Stimulated activated CD4-positive, alpha-beta T cell treated with anti-CD3 and anti-CD28 coated beads, Interleukin-12 subunit alpha, Interleukin-12 subunit beta, amount 100 ng/mL, for 24 hours (primary cell): ENCODE measurements at regions not wholly inside any gene's neighbourhood (a gene's known extent, or its start where the extent isn't known, plus 50 kb on each side); places are given as distances from the start of the nearest gene placed in this dataset.

Source experiments
- DNase-seq, 2 experiments: peaks; one replicate each; pipeline ENCODE4 v3.0.0-alpha.2; 2020; ENCODE audit warnings: low read depth in 2 of 2

DNA sequence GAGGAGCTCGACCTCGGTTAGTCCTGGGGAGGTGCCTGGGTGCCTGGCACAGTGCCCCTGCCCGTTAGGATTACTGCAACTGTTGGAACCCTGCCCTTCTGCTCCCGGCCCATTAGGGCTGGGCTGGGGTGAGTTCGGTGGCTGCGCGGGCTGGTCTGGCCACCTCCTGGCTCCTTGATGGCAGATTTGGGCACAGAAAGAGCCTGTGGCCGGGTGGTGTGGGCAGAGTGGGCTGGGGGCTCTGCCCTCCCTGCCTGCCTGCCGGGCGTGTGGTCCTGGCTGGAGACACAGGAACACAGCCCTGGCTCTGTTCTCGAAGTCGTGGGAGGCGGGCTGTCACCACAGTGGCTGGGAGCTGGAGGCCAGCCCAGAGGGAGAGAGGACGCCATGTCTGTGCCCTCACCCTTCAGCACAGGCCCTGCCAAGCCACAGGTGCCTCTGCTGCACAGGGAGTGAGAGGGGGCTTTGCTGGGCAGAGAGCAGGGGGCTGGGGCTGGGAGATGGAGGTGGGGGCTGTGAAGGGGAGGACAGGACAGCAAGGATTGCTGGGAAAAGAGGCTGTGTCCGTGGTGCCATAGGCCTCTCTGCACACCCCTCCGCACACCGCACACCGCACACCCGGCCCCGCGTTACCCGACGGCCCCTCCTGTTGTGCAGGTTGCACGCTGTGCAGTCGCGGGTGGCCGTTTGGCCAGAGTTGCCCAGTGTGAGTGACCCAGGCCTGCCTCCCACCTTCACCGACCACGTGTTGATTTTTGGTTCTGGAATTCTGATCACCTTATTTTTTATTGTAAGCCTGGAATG, 236.6 kb upstream of the GSE1 start:
- no peak for DNase-seq

- no peak for DNase-seq
Measured at GRCh38 chr16:85377388-85378144, 235.6 kb upstream of the GSE1 start.

GRCh38 chr16:85378145-85379040, 234.7 kb upstream of the GSE1 start:
- DNase-seq: no peak

GRCh38 chr16:85379041-85380001, 233.8 kb upstream of the GSE1 start:
- DNase-seq: no peak

- no peak for DNase-seq
Measured at GRCh38 chr16:85380002-85380395, 233.1 kb upstream of the GSE1 start.

DNA sequence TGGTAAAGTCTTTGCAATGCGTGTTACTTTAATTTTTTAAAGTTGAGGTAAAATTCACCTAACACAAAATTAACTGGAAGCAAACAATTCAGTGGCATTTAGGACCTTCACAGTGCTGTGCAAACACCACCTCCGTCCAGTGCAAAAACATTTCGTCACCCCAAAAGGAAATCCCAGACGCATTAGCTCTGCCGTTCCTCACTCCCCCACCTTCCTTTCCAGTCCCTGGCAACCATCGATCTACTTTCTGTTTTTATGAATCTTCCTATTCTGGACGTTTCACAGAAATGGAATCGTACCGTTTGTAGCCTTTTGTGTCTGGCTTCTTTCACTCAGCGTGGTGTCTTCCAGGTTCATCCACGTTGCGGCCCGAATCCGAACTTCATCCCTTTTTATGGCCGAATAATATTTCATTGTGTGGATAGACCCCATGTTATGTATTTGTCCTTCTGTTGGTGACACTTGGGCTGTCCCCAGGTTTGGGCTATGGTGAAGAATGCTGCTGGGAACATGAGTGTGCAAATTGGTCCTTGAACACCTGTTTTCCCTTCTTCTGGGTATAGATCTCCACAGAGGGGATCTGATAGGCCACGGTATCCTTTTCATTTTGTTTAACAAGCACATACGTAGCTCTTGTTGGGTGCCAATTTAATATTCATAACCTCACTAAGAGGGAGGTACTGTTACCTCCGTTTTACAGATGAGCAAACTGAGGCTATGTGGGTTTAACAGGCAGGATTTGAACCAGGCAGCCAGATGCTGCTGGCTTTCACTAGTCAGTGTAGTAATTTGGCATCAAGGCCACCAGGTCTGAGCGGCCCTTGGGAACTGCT, 232.0 kb upstream of the GSE1 start:
- no peak for DNase-seq

GRCh38 chr16:85381738-85382592, 231.2 kb upstream of the GSE1 start:
- no peak for DNase-seq

- DNase-seq: no peak
Measured at GRCh38 chr16:85382717-85383118, 230.4 kb upstream of the GSE1 start.

DNA sequence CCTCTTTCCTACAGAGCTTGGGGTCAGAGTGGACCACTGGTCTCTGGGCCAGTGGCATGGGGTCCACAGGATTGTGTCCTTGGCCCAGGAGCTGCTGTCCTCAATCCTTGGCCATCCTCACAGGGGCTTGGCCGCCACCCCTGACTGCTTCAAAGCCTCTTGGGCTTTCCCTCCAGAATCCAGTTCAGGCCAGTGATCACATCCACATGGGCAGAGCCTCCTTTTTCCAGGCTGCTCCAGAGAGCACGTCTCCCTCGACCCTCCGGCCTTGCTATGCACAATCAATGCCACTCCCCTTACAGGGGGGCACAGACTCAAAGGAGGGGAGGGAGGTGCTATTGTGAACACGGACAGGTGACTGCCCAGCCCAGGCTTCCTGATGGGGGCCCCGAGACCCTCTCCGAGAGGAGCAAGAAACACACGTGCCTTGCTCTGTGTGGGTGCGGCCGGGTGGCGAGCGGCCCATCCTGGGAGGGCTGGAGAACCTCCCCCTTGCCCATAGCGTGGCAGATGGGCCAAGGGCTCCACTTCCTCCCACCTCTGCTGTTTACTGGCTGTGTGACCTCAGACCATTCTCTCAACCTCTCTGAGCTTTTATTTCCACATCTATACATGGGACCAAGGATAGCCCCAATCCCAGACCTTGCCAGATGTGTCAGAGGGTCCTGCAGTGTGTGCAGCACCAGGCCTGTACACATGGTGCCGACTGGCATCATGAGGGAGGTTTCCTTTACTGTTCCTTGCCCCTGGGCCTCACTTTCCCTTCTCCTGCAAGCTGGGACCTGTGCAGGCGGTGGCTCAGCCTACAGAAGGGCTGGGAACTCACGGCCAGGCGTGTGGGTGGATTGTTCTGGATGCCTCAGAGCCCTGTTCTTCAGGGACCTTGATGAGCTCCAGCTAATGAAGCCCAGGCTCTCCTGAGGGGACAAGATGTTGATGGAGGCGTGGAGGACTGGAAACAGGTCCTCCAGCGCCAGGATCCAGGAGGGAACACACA, 229.0 kb upstream of the GSE1 start:
- DNase-seq: no peak

DNA sequence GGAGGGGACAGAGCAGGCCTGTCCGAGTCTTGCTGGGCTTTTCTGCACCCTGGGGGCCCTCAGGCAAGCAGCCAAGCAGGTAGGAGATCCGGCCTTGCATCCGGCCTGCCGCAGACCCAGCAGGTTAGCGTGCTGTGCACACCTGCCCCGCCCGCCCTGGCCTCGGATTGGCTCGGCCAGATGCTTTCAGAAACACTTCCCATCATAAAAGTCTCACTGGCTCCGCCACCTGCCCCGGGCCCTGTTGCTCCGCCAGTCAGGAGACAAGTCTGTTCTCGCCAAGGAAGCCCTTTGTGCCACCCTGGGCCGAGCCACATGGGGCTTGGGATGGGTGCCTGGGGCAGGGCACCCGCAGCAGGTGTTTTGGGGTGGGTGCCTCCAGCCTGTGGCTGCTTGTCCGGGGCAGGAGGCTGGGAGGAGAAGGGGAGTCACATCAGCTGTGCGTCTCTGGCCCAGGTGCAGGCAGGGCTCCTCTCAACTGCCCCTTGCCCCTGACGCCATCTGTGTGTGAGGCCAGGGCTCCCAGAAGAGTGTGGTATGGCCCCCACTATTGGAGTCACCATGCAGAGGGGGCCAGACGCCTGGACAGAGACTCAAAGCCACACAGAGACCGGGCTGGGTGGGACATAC, 228.2 kb upstream of the GSE1 start:
- no peak for DNase-seq

DNA sequence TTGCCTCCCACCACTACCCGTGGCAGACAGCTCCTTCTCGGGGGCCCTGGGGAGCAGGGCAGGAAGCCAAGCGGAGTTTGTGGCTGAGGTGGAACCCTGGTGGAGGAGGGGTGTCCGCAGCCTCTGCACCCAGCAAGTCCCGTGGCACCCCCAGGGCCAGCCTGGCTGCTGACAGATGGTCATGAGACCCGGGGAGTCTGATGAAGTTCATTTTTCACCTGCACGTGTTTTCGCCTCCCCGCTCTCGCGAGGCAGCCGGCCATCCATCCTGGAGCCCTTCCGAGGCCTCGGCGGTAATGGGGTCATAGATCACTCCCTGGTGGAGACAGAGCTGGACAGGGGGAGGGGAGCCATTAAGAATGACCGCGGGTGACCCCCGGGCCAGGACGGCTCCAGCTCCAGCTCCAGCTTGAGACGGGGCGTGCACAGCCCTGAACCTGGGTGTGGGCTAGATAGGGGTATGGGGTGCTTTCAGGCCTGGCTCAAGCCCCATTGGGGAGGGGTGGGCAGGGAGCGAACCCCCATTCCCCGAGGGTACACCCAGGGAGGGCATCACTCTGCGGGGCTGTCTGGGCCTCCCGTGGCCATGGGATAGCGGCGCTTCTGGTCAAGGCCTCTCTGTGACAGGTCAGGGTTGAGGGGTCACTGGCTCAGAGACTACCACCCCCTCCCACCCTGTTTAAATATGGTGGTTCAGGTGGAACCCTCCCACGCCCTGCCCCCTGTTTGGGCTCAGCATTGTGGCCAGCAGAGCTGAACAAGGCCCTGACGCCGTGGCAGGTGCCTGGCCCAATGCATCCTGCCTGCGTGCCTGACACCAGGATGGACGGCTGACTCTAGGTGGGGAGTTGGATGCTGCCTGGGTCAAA, 227.4 kb upstream of the GSE1 start:
- DNase-seq: no peak

DNA sequence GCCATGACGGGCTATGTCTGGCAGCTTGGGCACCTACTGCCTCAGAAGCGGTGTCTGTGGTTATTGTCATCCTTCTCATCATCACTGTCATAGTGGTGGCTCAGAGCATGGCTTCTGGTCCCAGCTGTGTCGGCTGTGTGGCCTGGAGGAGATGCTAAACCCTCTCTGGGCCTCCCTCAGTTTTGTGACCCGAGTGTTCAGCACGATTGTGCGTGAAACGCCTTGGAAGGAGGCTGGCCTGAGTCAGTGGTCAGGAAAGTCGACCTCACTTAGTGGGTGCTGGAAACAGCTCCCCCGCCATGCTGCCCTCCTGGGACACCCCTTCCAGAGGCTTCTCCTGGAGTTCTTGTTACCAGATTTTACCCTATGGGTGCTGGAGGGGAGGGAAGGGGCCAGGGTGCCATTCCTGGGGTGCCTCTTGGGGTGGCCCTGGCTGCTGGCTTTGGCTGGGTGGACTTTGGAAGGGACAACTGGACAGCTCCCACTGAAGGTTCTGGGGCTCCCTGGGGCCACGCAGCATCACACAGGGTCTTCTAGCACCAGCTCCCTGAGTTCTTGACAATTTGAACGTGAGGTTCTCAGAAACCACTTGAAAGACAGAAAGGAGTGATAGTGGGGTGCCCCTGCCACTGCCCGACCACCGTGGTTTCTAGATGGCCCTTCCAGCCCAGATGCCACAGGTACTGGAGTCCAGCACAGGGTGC, 226.5 kb upstream of the GSE1 start:
- no peak for DNase-seq

DNA sequence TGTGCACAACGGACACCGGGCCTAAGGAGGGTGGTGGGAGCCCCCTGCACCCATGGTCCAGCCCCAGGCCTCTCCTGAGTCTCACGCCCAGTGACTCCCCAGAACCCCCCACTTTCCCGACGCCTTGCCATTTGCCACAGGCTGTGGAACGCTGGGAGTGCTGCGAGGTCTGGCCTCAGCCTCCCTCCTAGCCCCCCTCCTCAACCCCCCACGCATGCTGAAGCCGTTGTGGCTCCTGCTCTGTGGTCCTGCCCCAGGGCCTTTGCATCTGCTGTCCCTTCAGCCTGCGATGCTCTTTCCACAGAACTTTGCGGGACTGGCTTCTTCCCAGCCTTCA, 226.0 kb upstream of the GSE1 start:
- no peak for DNase-seq

- DNase-seq: no peak
Measured at GRCh38 chr16:85387731-85388295, 225.3 kb upstream of the GSE1 start.

DNA sequence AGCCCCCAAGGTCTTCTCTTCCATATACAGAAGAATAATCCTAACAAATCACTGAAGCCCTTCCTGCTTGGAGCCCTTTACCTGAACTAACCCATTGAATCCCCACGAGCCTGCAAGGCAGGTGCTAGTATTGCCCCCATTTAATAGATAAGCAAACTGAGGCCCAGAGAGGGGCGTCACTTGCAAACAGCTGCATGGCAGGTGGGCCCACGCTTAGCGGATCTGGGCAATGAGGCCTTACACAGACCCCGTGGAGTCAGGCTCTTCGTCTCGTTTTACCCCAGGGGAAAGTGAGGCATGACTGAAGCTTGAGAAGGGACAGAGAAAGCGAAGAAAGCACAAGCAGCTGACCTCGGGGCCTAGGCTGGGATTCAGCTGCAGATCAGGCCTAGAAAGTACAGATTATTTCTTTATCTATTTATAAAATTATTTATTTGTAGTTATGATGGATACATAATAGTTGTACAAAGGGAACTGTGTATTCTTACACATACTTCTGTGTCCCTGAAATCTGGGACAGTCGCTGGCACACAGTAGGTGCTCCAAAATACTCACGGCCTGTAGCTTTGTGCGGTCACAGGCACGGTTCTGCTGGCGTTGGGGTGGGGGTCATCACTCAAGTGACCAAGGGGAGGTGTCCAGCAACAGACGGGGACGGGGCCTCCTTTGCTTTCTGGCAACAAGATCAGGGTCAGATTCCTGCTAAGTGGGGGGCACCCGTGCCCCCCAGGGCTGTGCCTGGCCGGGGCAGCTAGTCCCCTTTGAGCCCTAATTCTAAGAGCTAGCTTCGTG, 223.2 kb upstream of the GSE1 start:
- no peak for DNase-seq
